ENCODE measurements at regions not wholly inside any gene's neighbourhood (a gene's known extent, or its start where the extent isn't known, plus 50 kb on each side); places are given as distances from the start of the nearest gene placed in this dataset.

GRCh38 chr22:44622147-44622427 lies 79.9 kb upstream of the PRR5 start:
- SMC1A ChIA-PET (ENCODE audit: uncharacterized antibody, unreplicated experiment), result no interaction called here
- Histone ChIP-seq H3K9ac (ENCODE audit: control insufficient read depth, insufficient read depth, low read length) (no peak overlapping the region), H3K36me3 (ENCODE audit: control insufficient read depth in 2 of 2, insufficient read depth in 2 of 2, low read length in 1 of 2) (no peaks in the 10 kb centered on the region), H3K79me2 (ENCODE audit: control insufficient read depth, insufficient read depth, low read length) (no peaks in the 10 kb centered on the region), H3K27ac (ENCODE audit: control insufficient read depth, insufficient read depth) (no peak overlapping the region), H3K4me2 (ENCODE audit: control insufficient read depth, insufficient read depth) (no peak overlapping the region), H4K20me1 (ENCODE audit: control insufficient read depth, insufficient read depth) (no peaks in the 10 kb centered on the region), H2AFZ (ENCODE audit: control insufficient read depth, low read depth, low read length) (no peak overlapping the region), H3K9me3 (replicated peaks; ENCODE audit: control insufficient read depth, insufficient read depth, low read length) (no peaks in the 10 kb centered on the region; the same call in 2 of the 3 replicates), H3K4me1 (ENCODE audit: control insufficient read depth, insufficient read depth, low read length) (no peaks in the 10 kb centered on the region), H3K27me3 (replicated peaks in 1 of 2; ENCODE audit: control insufficient read depth in 2 of 2, insufficient read depth in 2 of 2, low read length in 1 of 2) (no peaks in the 10 kb centered on the region; a peak in 2 of 4 replicates), H3K4me3 (no peak overlapping the region)
- ATAC-seq (no peak), DNase-seq (ENCODE audit: low read depth, low spot score) (no peak), FAIRE-seq (no peak)
- POLR2A ChIA-PET, result no interaction called here
- CTCF ChIA-PET, result interaction anchor here (0.6 kb wide), 1 partner anchor 42 kb away, joined by 3 read pairs; no protein-coding TSS in a partner anchor
- intact Hi-C loops (cut with micrococcal nuclease; ENCODE audit: unreplicated experiment), result no loop called here
- no peak for TF ChIP-seq FOXK2 (IDR thresholded peaks at IDR 0.05)
- TF ChIP-seq MEF2B (IDR thresholded peaks at IDR 0.05; ENCODE audit: partially characterized antibody, poor library complexity, severe bottlenecking), result no peak
- 0 out of 2 replicates have a peak, but pooled peaks have one; percentile 17 for TF ChIP-seq BMI1 (IDR thresholded peaks at IDR 0.05; ENCODE audit: borderline replicate concordance)
- TF ChIP-seq BCL3 (IDR thresholded peaks at IDR 0.05; ENCODE audit: borderline replicate concordance, insufficient read depth, low read depth, low read length, poor library complexity, severe bottlenecking), result no peak
- in situ Hi-C loops (cut with MboI), result loop anchor here (5.0 to 10.0 kb wide), 2 partner anchors 625 to 1227 kb away; no protein-coding TSS in a partner anchor
- RAD21 ChIA-PET (ENCODE audit: unreplicated experiment), result no interaction called here
- 0% methylated on average over 8 of the region's 8 CpGs for WGBS (ENCODE audit: insufficient coverage, insufficient replicate concordance, low lambda C conversion rate, missing lambda C conversion rate)
- no TSS peak for BruUV-seq (replicated peaks)

DNA sequence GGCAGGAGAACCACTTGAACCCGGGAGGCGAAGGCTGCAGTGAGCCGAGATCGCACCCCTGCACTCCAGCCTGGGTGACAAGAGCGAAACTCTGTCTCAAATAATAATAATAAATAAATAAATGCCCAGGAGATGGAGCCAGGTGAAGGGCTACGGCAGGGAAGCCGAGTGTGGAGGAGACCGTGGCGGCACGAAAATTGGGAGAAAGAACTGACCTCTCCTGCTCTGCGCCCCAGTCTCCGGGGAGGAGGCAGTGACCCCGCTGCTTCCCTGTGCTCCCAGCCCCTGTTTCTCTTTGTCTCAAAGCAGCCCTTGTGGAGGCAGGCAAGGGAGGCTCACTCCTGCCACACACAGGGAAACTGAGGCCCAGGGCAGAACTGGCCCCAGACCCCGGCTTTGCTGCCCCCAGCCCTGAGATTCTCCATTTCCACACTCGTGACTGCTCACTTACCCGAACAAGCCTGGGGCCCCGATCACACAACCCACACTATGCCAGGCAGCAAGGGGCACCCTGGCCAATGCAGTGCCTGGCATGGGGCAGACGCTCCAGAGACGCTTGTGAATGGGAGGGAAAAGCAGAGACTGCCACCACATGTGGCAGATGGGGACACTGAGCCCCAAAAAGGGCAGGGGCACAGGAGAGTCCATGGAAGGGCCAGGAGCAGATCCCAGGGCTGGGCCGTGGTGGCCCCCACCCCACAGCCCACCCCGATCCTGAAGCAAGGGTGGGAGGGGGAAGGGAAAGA lies 80.4 kb upstream of the PRR5 start:
- DNase-seq (ENCODE audit: low read depth, low spot score), result no peak
- H3K9me3 ChIP-seq (replicated peaks; ENCODE audit: control insufficient read depth, insufficient read depth, low read length), result no peaks in the 10 kb centered on the region; the same call in 2 of the 3 replicates
- WGBS (ENCODE audit: insufficient coverage, insufficient replicate concordance, low lambda C conversion rate, missing lambda C conversion rate), result 46% methylated on average over 20 of the region's 21 CpGs
- no peak overlapping the region for H2AFZ ChIP-seq (ENCODE audit: control insufficient read depth, low read depth, low read length)
- no peaks in the 10 kb centered on the region for H3K79me2 ChIP-seq (ENCODE audit: control insufficient read depth, insufficient read depth, low read length)
- ChIA-PET SMC1A (ENCODE audit: uncharacterized antibody, unreplicated experiment) (no interaction called here), CTCF (interaction anchor here (0.6 kb wide), 1 partner anchor 43 kb away, joined by 3 read pairs; no protein-coding TSS in a partner anchor), RAD21 (ENCODE audit: unreplicated experiment) (no interaction called here), POLR2A (no interaction called here)
- intact Hi-C loops (cut with micrococcal nuclease; ENCODE audit: unreplicated experiment), result no loop called here
- no peaks in the 10 kb centered on the region for H4K20me1 ChIP-seq (ENCODE audit: control insufficient read depth, insufficient read depth)
- no peak overlapping the region for H3K4me3 ChIP-seq
- no peak for FAIRE-seq
- BruUV-seq (replicated peaks), result no TSS peak
- ATAC-seq, result no peak
- H3K4me1 ChIP-seq (ENCODE audit: control insufficient read depth, insufficient read depth, low read length), result no peaks in the 10 kb centered on the region
- H3K36me3 ChIP-seq (ENCODE audit: control insufficient read depth in 2 of 2, insufficient read depth in 2 of 2, low read length in 1 of 2), result no peaks in the 10 kb centered on the region
- H3K27ac ChIP-seq (ENCODE audit: control insufficient read depth, insufficient read depth), result no peak overlapping the region
- H3K9ac ChIP-seq (ENCODE audit: control insufficient read depth, insufficient read depth, low read length), result no peak overlapping the region
- in situ Hi-C loops (cut with MboI), result loop anchor here (5.0 to 10.0 kb wide), 2 partner anchors 624 to 1227 kb away; no protein-coding TSS in a partner anchor
- H3K27me3 ChIP-seq (replicated peaks in 1 of 2; ENCODE audit: control insufficient read depth in 2 of 2, insufficient read depth in 2 of 2, low read length in 1 of 2), result no peaks in the 10 kb centered on the region; a peak in 2 of 4 replicates
- H3K4me2 ChIP-seq (ENCODE audit: control insufficient read depth, insufficient read depth), result no peak overlapping the region
- TF ChIP-seq REST (IDR thresholded peaks at IDR 0.05; ENCODE audit: low read depth, low read length) (no peak), ZNF384 (IDR thresholded peaks at IDR 0.05; ENCODE audit: borderline replicate concordance, low read depth, low read length) (no peak), CREB1 (IDR thresholded peaks at IDR 0.05; ENCODE audit: low read depth) (no peak), IKZF1 (conservative IDR thresholded peaks at IDR 0.05) (no peak)
- TF ChIP-seq, protein P1, sequence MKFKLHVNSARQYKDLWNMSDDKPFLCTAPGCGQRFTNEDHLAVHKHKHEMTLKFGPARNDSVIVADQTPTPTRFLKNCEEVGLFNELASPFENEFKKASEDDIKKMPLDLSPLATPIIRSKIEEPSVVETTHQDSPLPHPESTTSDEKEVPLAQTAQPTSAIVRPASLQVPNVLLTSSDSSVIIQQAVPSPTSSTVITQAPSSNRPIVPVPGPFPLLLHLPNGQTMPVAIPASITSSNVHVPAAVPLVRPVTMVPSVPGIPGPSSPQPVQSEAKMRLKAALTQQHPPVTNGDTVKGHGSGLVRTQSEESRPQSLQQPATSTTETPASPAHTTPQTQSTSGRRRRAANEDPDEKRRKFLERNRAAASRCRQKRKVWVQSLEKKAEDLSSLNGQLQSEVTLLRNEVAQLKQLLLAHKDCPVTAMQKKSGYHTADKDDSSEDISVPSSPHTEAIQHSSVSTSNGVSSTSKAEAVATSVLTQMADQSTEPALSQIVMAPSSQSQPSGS (IDR thresholded peaks at IDR 0.05; ENCODE audit: low read length), result no peak
